ENCODE measurements at regions not wholly inside any gene's neighbourhood (a gene's known extent, or its start where the extent isn't known, plus 50 kb on each side); places are given as distances from the start of the nearest gene placed in this dataset.

GRCh38 chr12:74166096-74166495 lies 371.5 kb upstream of the ATXN7L3B start (continued):
- TF ChIP-seq, protein P1, sequence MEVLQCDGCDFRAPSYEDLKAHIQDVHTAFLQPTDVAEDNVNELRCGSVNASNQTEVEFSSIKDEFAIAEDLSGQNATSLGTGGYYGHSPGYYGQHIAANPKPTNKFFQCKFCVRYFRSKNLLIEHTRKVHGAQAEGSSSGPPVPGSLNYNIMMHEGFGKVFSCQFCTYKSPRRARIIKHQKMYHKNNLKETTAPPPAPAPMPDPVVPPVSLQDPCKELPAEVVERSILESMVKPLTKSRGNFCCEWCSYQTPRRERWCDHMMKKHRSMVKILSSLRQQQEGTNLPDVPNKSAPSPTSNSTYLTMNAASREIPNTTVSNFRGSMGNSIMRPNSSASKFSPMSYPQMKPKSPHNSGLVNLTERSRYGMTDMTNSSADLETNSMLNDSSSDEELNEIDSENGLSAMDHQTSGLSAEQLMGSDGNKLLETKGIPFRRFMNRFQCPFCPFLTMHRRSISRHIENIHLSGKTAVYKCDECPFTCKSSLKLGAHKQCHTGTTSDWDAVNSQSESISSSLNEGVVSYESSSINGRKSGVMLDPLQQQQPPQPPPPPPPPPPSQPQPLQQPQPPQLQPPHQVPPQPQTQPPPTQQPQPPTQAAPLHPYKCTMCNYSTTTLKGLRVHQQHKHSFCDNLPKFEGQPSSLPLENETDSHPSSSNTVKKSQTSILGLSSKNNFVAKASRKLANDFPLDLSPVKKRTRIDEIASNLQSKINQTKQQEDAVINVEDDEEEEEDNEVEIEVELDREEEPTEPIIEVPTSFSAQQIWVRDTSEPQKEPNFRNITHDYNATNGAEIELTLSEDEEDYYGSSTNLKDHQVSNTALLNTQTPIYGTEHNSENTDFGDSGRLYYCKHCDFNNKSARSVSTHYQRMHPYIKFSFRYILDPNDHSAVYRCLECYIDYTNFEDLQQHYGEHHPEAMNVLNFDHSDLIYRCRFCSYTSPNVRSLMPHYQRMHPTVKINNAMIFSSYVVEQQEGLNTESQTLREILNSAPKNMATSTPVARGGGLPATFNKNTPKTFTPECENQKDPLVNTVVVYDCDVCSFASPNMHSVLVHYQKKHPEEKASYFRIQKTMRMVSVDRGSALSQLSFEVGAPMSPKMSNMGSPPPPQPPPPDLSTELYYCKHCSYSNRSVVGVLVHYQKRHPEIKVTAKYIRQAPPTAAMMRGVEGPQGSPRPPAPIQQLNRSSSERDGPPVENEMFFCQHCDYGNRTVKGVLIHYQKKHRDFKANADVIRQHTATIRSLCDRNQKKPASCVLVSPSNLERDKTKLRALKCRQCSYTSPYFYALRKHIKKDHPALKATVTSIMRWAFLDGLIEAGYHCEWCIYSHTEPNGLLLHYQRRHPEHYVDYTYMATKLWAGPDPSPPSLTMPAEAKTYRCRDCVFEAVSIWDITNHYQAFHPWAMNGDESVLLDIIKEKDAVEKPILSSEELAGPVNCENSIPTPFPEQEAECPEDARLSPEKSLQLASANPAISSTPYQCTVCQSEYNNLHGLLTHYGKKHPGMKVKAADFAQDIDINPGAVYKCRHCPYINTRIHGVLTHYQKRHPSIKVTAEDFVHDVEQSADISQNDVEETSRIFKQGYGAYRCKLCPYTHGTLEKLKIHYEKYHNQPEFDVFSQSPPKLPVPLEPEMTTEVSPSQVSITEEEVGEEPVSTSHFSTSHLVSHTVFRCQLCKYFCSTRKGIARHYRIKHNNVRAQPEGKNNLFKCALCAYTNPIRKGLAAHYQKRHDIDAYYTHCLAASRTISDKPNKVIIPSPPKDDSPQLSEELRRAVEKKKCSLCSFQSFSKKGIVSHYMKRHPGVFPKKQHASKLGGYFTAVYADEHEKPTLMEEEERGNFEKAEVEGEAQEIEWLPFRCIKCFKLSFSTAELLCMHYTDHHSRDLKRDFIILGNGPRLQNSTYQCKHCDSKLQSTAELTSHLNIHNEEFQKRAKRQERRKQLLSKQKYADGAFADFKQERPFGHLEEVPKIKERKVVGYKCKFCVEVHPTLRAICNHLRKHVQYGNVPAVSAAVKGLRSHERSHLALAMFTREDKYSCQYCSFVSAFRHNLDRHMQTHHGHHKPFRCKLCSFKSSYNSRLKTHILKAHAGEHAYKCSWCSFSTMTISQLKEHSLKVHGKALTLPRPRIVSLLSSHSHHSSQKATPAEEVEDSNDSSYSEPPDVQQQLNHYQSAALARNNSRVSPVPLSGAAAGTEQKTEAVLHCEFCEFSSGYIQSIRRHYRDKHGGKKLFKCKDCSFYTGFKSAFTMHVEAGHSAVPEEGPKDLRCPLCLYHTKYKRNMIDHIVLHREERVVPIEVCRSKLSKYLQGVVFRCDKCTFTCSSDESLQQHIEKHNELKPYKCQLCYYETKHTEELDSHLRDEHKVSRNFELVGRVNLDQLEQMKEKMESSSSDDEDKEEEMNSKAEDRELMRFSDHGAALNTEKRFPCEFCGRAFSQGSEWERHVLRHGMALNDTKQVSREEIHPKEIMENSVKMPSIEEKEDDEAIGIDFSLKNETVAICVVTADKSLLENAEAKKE (CRISPR knock-in tag; IDR thresholded peaks at IDR 0.05): no peak
- no peak for TF ChIP-seq EZH2phosphoT487 (IDR thresholded peaks at IDR 0.05; ENCODE audit: unreplicated experiment)
- no peak for TF ChIP-seq ETS1 (IDR thresholded peaks at IDR 0.05)

- H3K27me3 ChIP-seq (ENCODE audit: insufficient read depth): no peaks in the 10 kb centered on the region
- Mint-ChIP-seq H3K4me1 (no peaks in the 10 kb centered on the region), H3K4me3 (no peak overlapping the region), H3K9me3 (peaks cover 4% of the 10 kb centered on the region; the same call in 1 of the 3 replicates), H3K27me3 (ENCODE audit: insufficient read depth, low read depth, poor library complexity) (no peaks in the 10 kb centered on the region), H3K36me3 (ENCODE audit: low read depth) (no peaks in the 10 kb centered on the region), H3K27ac (no peak overlapping the region)
- no peak overlapping the region for H3K27ac ChIP-seq (ENCODE audit: low read depth)
- H3K36me3 ChIP-seq (ENCODE audit: insufficient read depth): no peaks in the 10 kb centered on the region
- ATAC-seq (no peak), DNase-seq (ENCODE audit: low spot score) (no peak)
- no peak for TF ChIP-seq JUNB (IDR thresholded peaks at IDR 0.05; ENCODE audit: unreplicated experiment)
- no peak for TF ChIP-seq CTCF (conservative IDR thresholded peaks at IDR 0.05; ENCODE audit: low read depth in 2 of 2)
- no peak for TF ChIP-seq NANOG (IDR thresholded peaks at IDR 0.05; ENCODE audit: borderline replicate concordance)
- TF ChIP-seq, protein P2, sequence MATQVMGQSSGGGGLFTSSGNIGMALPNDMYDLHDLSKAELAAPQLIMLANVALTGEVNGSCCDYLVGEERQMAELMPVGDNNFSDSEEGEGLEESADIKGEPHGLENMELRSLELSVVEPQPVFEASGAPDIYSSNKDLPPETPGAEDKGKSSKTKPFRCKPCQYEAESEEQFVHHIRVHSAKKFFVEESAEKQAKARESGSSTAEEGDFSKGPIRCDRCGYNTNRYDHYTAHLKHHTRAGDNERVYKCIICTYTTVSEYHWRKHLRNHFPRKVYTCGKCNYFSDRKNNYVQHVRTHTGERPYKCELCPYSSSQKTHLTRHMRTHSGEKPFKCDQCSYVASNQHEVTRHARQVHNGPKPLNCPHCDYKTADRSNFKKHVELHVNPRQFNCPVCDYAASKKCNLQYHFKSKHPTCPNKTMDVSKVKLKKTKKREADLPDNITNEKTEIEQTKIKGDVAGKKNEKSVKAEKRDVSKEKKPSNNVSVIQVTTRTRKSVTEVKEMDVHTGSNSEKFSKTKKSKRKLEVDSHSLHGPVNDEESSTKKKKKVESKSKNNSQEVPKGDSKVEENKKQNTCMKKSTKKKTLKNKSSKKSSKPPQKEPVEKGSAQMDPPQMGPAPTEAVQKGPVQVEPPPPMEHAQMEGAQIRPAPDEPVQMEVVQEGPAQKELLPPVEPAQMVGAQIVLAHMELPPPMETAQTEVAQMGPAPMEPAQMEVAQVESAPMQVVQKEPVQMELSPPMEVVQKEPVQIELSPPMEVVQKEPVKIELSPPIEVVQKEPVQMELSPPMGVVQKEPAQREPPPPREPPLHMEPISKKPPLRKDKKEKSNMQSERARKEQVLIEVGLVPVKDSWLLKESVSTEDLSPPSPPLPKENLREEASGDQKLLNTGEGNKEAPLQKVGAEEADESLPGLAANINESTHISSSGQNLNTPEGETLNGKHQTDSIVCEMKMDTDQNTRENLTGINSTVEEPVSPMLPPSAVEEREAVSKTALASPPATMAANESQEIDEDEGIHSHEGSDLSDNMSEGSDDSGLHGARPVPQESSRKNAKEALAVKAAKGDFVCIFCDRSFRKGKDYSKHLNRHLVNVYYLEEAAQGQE (IDR thresholded peaks at IDR 0.05; ENCODE audit: unreplicated experiment): no peak
- no peak for TF ChIP-seq ETS1 (IDR thresholded peaks at IDR 0.05)
- H3K4me1 ChIP-seq (ENCODE audit: insufficient read depth): no peaks in the 10 kb centered on the region
- no peaks in the 10 kb centered on the region for H3F3A ChIP-seq (replicated peaks; ENCODE audit: low read depth)
- H3K4me2 ChIP-seq: no peak overlapping the region
- H3K79me2 ChIP-seq (replicated peaks; ENCODE audit: insufficient read depth): no peaks in the 10 kb centered on the region
- H2AFZ ChIP-seq: no peak overlapping the region
- H3K4me3 ChIP-seq: no peak overlapping the region
- H3K9me2 ChIP-seq (ENCODE audit: insufficient read depth): no peaks in the 10 kb centered on the region
- no peaks in the 10 kb centered on the region for H4K20me1 ChIP-seq (replicated peaks; ENCODE audit: insufficient read depth)
Observed at GRCh38 chr12:74169607-74170006, 368.0 kb upstream of the ATXN7L3B start.

Measured in GM23338 (cell line).